GM23338 (cell line): ENCODE measurements at regions not wholly inside any gene's neighbourhood (a gene's known extent, or its start where the extent isn't known, plus 50 kb on each side); places are given as distances from the start of the nearest gene placed in this dataset.
A peak's percentile ranks its signal among the peaks of the same experiment; 100 is the strongest.

ENCODE experiments used
- ATAC-seq: fragments of 200-7000 bp; cut with Tn5 transposase; 3 replicates; pipeline ENCODE4 v1.9.1; 2020
- DNase-seq: peaks from one replicate; pipeline ENCODE4 v3.0.0-alpha.2; 2015; ENCODE audit warnings: low spot score
- H2AFZ ChIP-seq: fragments of 200-600 bp; sonication (generic); 2 replicates; pipeline ENCODE4 v1.8.0; 2016; ENCODE audit warnings: antibody characterized with exemption, mild to moderate bottlenecking, moderate library complexity
- H3F3A ChIP-seq: fragments of 200-600 bp; sonication (generic); replicated peaks from 2 replicates; pipeline ENCODE4 v1.8.0; 2017; ENCODE audit warnings: antibody characterized with exemption, mixed run types, low read depth
- H3K27ac ChIP-seq: fragments of 200-600 bp; sonication (generic); 2 replicates; pipeline ENCODE4 v1.6.1; 2016; ENCODE audit warnings: low read depth
- H3K27me3 ChIP-seq: fragments of 200-600 bp; sonication (generic); 2 replicates; pipeline ENCODE4 v1.8.0; 2016; ENCODE audit warnings: mild to moderate bottlenecking, mixed run types, moderate library complexity; ENCODE audit not compliant: insufficient read depth
- H3K36me3 ChIP-seq: fragments of 200-600 bp; sonication (generic); 2 replicates; pipeline ENCODE4 v1.8.0; 2016; ENCODE audit warnings: mild to moderate bottlenecking; ENCODE audit not compliant: insufficient read depth
- H3K4me1 ChIP-seq: fragments of 200-600 bp; sonication (generic); 2 replicates; pipeline ENCODE4 v1.8.0; 2016; ENCODE audit warnings: mild to moderate bottlenecking, moderate library complexity; ENCODE audit not compliant: insufficient read depth
- H3K4me2 ChIP-seq: fragments of 200-600 bp; sonication (generic); 2 replicates; pipeline ENCODE4 v1.7.1; 2017; ENCODE audit warnings: mixed run types
- H3K4me3 ChIP-seq: fragments of 200-600 bp; sonication (generic); 2 replicates; pipeline ENCODE4 v1.6.1; 2016; ENCODE audit warnings: mixed run types
- H3K79me2 ChIP-seq: fragments of 200-600 bp; sonication (generic); replicated peaks from 2 replicates; pipeline ENCODE4 v1.8.0; 2017; ENCODE audit warnings: mild to moderate bottlenecking; ENCODE audit not compliant: insufficient read depth
- H3K9me2 ChIP-seq: fragments of 200-600 bp; sonication (generic); 2 replicates; pipeline ENCODE4 v1.8.0; 2017; ENCODE audit not compliant: insufficient read depth
- H4K20me1 ChIP-seq: fragments of 200-600 bp; sonication (generic); replicated peaks from 2 replicates; pipeline ENCODE4 v1.8.0; 2017; ENCODE audit warnings: mild to moderate bottlenecking; ENCODE audit not compliant: insufficient read depth
- H3K27ac Mint-ChIP-seq: 2 replicates; pipeline ENCODE4 v1.8.0; 2020; ENCODE audit warnings: inconsistent platforms, mild to moderate bottlenecking, moderate library complexity, mixed read lengths
- H3K27me3 Mint-ChIP-seq: 3 replicates; pipeline ENCODE4 v1.8.0; 2022; ENCODE audit warnings: low read depth, mild to moderate bottlenecking, moderate library complexity, mixed read lengths, inconsistent platforms; ENCODE audit not compliant: insufficient read depth, poor library complexity
- H3K36me3 Mint-ChIP-seq: 3 replicates; pipeline ENCODE4 v1.8.0; 2021; ENCODE audit warnings: low read depth, mild to moderate bottlenecking, inconsistent platforms, moderate library complexity, mixed read lengths
- H3K4me1 Mint-ChIP-seq: 3 replicates; pipeline ENCODE4 v1.8.0; 2020; ENCODE audit warnings: mild to moderate bottlenecking, inconsistent platforms, mixed read lengths
- H3K4me3 Mint-ChIP-seq: 3 replicates; pipeline ENCODE4 v1.8.0; 2021; ENCODE audit warnings: moderate library complexity, mild to moderate bottlenecking, inconsistent platforms, mixed read lengths
- H3K9me3 Mint-ChIP-seq: 3 replicates; pipeline ENCODE4 v1.8.0; 2020; ENCODE audit warnings: moderate library complexity, mild to moderate bottlenecking, inconsistent platforms, mixed read lengths
- CREB1 ChIP-seq: fragments of 250-450 bp; sonication (Bioruptor Pico); IDR thresholded peaks from 2 replicates; pipeline ENCODE4 v1.5.0; 2020; ENCODE audit warnings: low read depth, mild to moderate bottlenecking, moderate library complexity
- CTCF ChIP-seq, 2 experiments: fragments of 200-600 bp in 1 of 2; sonication (generic) in 1 of 2; conservative IDR thresholded peaks; 2 replicates each; pipeline versions ENCODE4 v1.5.1 to v1.6.1; 2016 to 2017; ENCODE audit warnings: antibody characterized with exemption in 2 of 2, low read depth in 2 of 2, mild to moderate bottlenecking in 2 of 2, moderate library complexity in 1 of 2
- ETS1 ChIP-seq: IDR thresholded peaks from 2 replicates; pipeline ENCODE4 v1.6.1; 2016; ENCODE audit warnings: antibody characterized with exemption
- EZH2phosphoT487 ChIP-seq: fragments of 200-600 bp; sonication (generic); IDR thresholded peaks from one replicate; pipeline ENCODE4 v1.8.1; 2018; ENCODE audit warnings: antibody characterized with exemption; ENCODE audit not compliant: unreplicated experiment
- JUNB ChIP-seq: IDR thresholded peaks from one replicate; pipeline ENCODE4 v1.6.1; 2016; ENCODE audit warnings: antibody characterized with exemption; ENCODE audit not compliant: unreplicated experiment
- NANOG ChIP-seq: IDR thresholded peaks from 2 replicates; pipeline ENCODE4 v1.6.1; 2016; ENCODE audit warnings: antibody characterized with exemption, borderline replicate concordance
- POLR2AphosphoS5 ChIP-seq: IDR thresholded peaks from 2 replicates; pipeline ENCODE4 v1.6.1; 2016; ENCODE audit warnings: antibody characterized with exemption, low read depth
- STAT1 ChIP-seq: IDR thresholded peaks from one replicate; pipeline ENCODE4 v1.6.1; 2016; ENCODE audit warnings: antibody characterized with exemption; ENCODE audit not compliant: unreplicated experiment
- ZNF331 ChIP-seq: fragments of 250-450 bp; sonication (Bioruptor Pico); IDR thresholded peaks from 2 replicates; pipeline ENCODE4 v1.5.0; 2020; ENCODE audit warnings: low read depth, mild to moderate bottlenecking, moderate library complexity
- ZNF462 ChIP-seq: fragments of 250-450 bp; sonication (Bioruptor Pico); IDR thresholded peaks from 2 replicates; pipeline ENCODE4 v1.5.0; 2020; ENCODE audit warnings: mild to moderate bottlenecking, moderate library complexity
- TF ChIP-seq, protein P1 (sequence below): IDR thresholded peaks from one replicate; pipeline ENCODE4 v1.6.1; 2018; ENCODE audit warnings: antibody characterized with exemption; ENCODE audit not compliant: unreplicated experiment

DNA sequence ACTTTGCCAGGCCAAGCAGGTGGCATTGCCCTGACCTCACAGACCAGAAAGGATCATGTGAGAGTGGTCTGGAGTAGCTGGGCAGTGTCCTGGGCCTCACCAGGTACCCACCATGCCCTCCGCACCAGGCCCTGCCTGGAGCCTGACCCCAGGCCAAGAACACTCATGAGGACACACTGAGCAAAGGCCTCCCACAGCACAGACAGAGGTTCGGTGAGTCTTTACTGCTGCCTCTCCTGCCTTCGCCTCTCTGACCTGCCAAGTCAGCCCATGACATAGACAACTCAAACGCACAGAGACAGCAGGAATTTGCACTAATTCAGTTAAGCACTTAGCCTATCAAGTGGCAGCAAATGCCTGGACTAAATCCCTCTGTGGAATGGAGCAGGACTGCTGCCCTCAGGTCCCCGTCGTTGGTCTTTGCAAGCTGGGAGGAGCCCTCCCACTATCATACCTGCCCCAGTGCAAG is 62.5 kb downstream of the RHOB start:
- Histone ChIP-seq H3K4me2 (no peak overlapping the region), H3K4me3 (no peak overlapping the region), H3K27ac (no peak overlapping the region), H3K36me3 (no peaks in the 10 kb centered on the region), H4K20me1 (no peaks in the 10 kb centered on the region), H3F3A (no peaks in the 10 kb centered on the region), H3K9me2 (no peaks in the 10 kb centered on the region), H3K79me2 (no peaks in the 10 kb centered on the region), H3K27me3 (no peaks in the 10 kb centered on the region), H3K4me1 (peaks cover 9% of the 10 kb centered on the region; the same call in 1 of the 2 replicates), H2AFZ (peak overlapping the region; percentile 95; the same call in 1 of the 2 replicates)
- no peaks in the 10 kb centered on the region for H3K9me3 Mint-ChIP-seq
- H3K36me3 Mint-ChIP-seq: no peaks in the 10 kb centered on the region
- H3K27me3 Mint-ChIP-seq: peaks cover 4% of the 10 kb centered on the region
- DNase-seq (no peak), ATAC-seq (no peak)
- no peak overlapping the region for H3K4me3 Mint-ChIP-seq
- no peak overlapping the region for H3K27ac Mint-ChIP-seq
- TF ChIP-seq, protein P1, sequence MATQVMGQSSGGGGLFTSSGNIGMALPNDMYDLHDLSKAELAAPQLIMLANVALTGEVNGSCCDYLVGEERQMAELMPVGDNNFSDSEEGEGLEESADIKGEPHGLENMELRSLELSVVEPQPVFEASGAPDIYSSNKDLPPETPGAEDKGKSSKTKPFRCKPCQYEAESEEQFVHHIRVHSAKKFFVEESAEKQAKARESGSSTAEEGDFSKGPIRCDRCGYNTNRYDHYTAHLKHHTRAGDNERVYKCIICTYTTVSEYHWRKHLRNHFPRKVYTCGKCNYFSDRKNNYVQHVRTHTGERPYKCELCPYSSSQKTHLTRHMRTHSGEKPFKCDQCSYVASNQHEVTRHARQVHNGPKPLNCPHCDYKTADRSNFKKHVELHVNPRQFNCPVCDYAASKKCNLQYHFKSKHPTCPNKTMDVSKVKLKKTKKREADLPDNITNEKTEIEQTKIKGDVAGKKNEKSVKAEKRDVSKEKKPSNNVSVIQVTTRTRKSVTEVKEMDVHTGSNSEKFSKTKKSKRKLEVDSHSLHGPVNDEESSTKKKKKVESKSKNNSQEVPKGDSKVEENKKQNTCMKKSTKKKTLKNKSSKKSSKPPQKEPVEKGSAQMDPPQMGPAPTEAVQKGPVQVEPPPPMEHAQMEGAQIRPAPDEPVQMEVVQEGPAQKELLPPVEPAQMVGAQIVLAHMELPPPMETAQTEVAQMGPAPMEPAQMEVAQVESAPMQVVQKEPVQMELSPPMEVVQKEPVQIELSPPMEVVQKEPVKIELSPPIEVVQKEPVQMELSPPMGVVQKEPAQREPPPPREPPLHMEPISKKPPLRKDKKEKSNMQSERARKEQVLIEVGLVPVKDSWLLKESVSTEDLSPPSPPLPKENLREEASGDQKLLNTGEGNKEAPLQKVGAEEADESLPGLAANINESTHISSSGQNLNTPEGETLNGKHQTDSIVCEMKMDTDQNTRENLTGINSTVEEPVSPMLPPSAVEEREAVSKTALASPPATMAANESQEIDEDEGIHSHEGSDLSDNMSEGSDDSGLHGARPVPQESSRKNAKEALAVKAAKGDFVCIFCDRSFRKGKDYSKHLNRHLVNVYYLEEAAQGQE: no peak
- no peak for TF ChIP-seq CREB1 (CRISPR knock-in tag)
- no peak for TF ChIP-seq EZH2phosphoT487
- no peak for TF ChIP-seq ZNF331 (CRISPR knock-in tag)
- TF ChIP-seq POLR2AphosphoS5: no peak
- no peak for TF ChIP-seq NANOG
- TF ChIP-seq STAT1: no peak
- TF ChIP-seq ETS1: no peak
- no peak for TF ChIP-seq CTCF (conservative IDR thresholded peaks at IDR 0.05; ENCODE audit: low read depth in 2 of 2)
- TF ChIP-seq ZNF462 (CRISPR knock-in tag): no peak
- TF ChIP-seq JUNB: no peak
- peaks cover 12% of the 10 kb centered on the region; the same call in 2 of the 3 replicates for H3K4me1 Mint-ChIP-seq
